Mammary epithelial cell (primary cell): ENCODE measurements at regions not wholly inside any gene's neighbourhood (a gene's known extent, or its start where the extent isn't known, plus 50 kb on each side); places are given as distances from the start of the nearest gene placed in this dataset.

Experiments
- EZH2 ChIP-seq: IDR thresholded peaks from 2 replicates; pipeline ENCODE4 v1.6.1; 2012; ENCODE audit warnings: low read length, inconsistent platforms, borderline replicate concordance
- TF ChIP-seq, protein P1 (sequence below), 2 donors: IDR thresholded peaks in 1 of 2; conservative IDR thresholded peaks in 1 of 2; 2 replicates each; pipeline ENCODE4 v1.5.1; 2011 to 2012; ENCODE audit warnings: inconsistent platforms in 2 of 2, low read length in 2 of 2, mild to moderate bottlenecking in 2 of 2, control low read depth in 1 of 2, low read depth in 1 of 2; ENCODE audit not compliant: insufficient read depth in 1 of 2; ENCODE audit errors: extremely low read depth in 1 of 2

DNA sequence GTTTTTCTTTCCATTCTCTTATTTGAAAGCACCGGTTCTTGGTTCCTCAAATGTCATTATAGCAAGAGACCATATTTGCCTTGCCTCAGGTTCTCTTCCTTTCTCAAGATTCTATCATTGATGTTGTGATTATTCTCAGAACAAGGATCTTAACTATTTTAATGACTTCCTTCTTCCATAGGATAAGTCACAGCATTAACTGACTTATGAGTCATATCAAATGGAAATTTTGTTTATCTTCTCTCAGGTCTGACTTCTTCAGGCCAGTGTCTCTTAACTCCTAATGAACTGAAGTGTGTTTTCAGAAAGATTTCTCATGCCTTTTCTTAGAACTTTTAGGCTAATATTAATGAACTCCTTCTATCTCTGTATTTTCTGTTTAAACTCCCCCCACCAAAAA lies 794.6 kb upstream of the LRRN3 start:
- TF ChIP-seq EZH2 = no peak
- TF ChIP-seq, protein P1, sequence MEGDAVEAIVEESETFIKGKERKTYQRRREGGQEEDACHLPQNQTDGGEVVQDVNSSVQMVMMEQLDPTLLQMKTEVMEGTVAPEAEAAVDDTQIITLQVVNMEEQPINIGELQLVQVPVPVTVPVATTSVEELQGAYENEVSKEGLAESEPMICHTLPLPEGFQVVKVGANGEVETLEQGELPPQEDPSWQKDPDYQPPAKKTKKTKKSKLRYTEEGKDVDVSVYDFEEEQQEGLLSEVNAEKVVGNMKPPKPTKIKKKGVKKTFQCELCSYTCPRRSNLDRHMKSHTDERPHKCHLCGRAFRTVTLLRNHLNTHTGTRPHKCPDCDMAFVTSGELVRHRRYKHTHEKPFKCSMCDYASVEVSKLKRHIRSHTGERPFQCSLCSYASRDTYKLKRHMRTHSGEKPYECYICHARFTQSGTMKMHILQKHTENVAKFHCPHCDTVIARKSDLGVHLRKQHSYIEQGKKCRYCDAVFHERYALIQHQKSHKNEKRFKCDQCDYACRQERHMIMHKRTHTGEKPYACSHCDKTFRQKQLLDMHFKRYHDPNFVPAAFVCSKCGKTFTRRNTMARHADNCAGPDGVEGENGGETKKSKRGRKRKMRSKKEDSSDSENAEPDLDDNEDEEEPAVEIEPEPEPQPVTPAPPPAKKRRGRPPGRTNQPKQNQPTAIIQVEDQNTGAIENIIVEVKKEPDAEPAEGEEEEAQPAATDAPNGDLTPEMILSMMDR (conservative IDR thresholded peaks at IDR 0.05 in 1 of 2, IDR thresholded peaks at IDR 0.05 in 1 of 2; ENCODE audit: extremely low read depth in 1 of 2, insufficient read depth in 1 of 2, low read depth in 1 of 2, low read length in 2 of 2) = no peak
